ENCODE measurements at regions not wholly inside any gene's neighbourhood (a gene's known extent, or its start where the extent isn't known, plus 50 kb on each side); places are given as distances from the start of the nearest gene placed in this dataset.

DNA sequence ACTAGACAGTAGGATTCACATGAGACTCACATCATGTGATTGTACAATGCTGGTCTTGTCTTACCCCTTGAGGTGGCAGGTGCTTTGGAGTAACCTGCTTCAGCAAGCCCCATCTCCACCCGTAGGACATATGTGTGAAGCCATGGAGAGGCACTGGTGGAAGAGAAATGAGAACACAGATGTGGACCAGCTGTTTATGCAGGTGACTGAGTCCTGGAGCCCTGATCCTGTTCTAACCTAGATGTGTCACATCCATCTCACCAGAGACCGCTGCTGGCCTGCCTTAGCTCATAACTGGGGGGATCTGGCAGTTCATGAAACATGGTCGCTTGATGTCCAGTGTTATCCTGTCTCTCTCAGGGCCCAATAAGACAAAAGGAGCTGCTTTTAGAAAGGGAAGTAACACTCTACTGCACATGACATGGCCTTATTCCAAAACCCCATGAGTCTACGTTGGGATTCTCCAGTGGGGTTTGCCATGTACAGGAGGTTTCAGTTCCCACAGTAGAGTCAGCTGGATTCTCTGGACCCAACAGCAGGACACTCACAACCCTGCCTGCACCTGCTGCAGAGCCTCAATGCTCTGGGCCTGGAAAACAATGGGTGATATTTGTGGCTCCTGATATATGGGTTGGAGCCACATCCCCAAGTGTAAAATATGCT is 62.0 kb downstream of the GGTLC2 start:
- Histone ChIP-seq H3K9me3 (no peaks in the 10 kb centered on the region), H3K27ac (no peak overlapping the region), H3K27me3 (no peaks in the 10 kb centered on the region), H3K36me3 (replicated peaks in 1 of 2; ENCODE audit: insufficient read depth in 1 of 2, low read depth in 2 of 2) (no peaks in the 10 kb centered on the region), H3K4me3 (no peak overlapping the region), H3K4me1 (no peaks in the 10 kb centered on the region)
- intact Hi-C loops (cut with DNase I) = no loop called here
- DNase-seq (no peak), ATAC-seq (no peak)
- 54 to 61% methylated on average over 4 of the region's 4 CpGs for WGBS, 2 donors
- TF ChIP-seq, protein P1, sequence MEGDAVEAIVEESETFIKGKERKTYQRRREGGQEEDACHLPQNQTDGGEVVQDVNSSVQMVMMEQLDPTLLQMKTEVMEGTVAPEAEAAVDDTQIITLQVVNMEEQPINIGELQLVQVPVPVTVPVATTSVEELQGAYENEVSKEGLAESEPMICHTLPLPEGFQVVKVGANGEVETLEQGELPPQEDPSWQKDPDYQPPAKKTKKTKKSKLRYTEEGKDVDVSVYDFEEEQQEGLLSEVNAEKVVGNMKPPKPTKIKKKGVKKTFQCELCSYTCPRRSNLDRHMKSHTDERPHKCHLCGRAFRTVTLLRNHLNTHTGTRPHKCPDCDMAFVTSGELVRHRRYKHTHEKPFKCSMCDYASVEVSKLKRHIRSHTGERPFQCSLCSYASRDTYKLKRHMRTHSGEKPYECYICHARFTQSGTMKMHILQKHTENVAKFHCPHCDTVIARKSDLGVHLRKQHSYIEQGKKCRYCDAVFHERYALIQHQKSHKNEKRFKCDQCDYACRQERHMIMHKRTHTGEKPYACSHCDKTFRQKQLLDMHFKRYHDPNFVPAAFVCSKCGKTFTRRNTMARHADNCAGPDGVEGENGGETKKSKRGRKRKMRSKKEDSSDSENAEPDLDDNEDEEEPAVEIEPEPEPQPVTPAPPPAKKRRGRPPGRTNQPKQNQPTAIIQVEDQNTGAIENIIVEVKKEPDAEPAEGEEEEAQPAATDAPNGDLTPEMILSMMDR (IDR thresholded peaks at IDR 0.05) = no peak
- TF ChIP-seq POLR2A (IDR thresholded peaks at IDR 0.05) = no peak

DNA sequence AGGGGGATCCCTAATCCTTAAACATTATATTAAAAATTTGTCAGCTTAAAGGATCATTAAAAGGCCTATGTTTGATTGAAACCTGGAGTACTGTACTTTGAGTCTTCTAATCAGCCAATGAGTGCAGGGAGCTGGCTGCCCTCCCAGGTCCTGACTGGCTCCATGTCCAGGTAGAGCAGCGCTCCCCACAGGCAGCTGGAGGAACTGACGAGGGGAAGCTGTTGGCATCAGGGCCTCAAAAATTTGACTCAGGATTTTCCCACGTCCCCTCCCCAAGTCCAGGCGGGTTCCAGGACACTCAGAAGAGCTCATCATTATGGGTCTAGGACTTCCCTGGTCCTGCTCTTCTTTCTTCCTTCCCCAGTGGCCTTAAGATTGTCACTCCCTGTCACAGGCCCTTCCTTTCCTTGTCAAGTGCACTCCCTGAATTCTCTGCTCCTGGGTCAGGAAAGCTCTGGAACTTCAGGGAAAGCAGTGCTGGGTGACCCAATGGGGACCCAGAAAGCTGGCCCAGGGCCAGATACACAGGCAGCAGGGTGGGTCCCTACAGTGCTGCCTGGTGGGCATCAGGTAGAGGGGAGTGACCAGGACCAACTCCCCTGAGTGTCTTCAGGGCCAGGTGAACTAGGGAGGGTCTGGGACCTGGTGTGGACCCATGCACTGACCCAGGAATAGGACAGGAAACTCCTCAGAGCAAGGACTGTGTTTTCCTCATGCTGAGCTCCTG is 65.5 kb downstream of the GGTLC2 start:
- Histone ChIP-seq H3K9me3 (no peaks in the 10 kb centered on the region), H3K4me3 (no peak overlapping the region), H3K27me3 (no peaks in the 10 kb centered on the region), H3K4me1 (no peaks in the 10 kb centered on the region), H3K27ac (no peak overlapping the region), H3K36me3 (replicated peaks in 1 of 2; ENCODE audit: insufficient read depth in 1 of 2, low read depth in 2 of 2) (no peaks in the 10 kb centered on the region)
- no peak for TF ChIP-seq POLR2A (IDR thresholded peaks at IDR 0.05)
- TF ChIP-seq, protein P1 (IDR thresholded peaks at IDR 0.05) = peak in 4 of 7 experiments; percentile 5 to 41 (median 20)
- peak in 3 of 4 donors; percentile 41 to 57 (median 57) for DNase-seq
- 50 to 64% methylated on average over 4 of the region's 4 CpGs for WGBS, 2 donors
- peak; percentile 65 for ATAC-seq
- intact Hi-C loops (cut with DNase I) = no loop called here

DNA sequence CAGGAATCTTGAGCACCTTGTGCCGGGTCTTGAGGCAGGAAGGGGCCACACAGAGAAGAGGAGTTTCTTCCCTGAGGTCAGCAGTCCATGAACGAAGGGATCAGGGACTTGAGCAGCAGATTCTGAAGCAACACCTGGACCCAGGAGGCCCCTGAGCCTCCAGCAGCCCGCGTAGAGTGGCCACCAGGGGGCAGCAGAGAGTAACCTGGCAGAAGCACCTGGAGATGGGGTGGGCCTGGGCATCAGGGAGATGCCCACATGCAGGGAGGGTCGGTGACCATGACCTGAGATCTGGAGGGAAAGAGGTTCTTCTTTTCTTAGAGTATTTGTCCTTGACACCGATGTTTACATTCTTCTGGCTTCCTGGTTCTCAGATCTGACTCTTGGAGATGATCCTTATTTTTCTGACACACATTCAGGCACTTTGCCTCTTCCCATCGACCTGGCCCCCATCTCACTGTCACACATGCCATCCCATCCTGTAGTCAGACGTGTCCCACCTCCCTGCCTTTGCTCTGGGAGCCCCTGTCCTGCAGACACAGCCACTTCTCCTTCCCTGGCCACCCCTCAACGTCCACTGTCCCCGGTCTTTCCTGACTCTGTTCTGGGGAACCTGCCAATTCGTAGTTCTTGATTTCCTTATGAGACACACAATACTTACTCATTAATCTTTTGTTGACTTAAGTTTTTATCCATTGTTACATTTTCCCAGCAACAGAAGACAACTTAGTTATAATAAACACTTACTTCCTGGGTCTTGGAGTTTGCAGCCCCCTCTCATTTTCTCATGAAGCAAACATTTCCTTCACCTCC is 66.5 kb downstream of the GGTLC2 start:
- TF ChIP-seq, protein P1 (IDR thresholded peaks at IDR 0.05) = peak; percentile 64 to 99 (median 74)
- no peak for TF ChIP-seq POLR2A (IDR thresholded peaks at IDR 0.05)
- no peaks in the 10 kb centered on the region for H3K27me3 ChIP-seq
- 14 to 16% methylated on average over 9 to 11 of the region's 11 CpGs for WGBS, 2 donors
- no peak overlapping the region for H3K27ac ChIP-seq
- no peaks in the 10 kb centered on the region for H3K4me1 ChIP-seq
- no peaks in the 10 kb centered on the region for H3K9me3 ChIP-seq
- DNase-seq (peak; percentile 60 to 73 (median 70)), ATAC-seq (peak; percentile 74)
- intact Hi-C loops (cut with DNase I) = no loop called here
- no peaks in the 10 kb centered on the region for H3K36me3 ChIP-seq (replicated peaks in 1 of 2; ENCODE audit: insufficient read depth in 1 of 2, low read depth in 2 of 2)
- H3K4me3 ChIP-seq = no peak overlapping the region

DNA sequence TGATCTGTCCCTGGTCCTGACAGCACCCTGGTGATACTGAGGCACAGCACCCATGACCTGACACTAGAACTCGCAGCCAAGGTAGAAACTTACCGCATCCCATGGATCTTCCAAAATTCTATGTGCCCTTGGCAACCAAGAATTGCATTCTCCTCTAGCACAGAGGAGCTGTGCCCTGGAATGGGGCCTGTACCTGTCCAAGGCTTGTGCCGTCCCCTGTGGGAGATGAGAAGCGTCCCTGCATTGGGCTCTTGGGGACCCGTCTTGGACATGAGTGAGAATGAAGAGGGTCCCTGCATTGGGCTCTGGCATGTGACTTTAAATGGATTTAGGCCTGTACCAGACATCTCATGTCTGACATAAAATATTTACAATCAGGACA is 67.1 kb downstream of the GGTLC2 start:
- 83 to 92% methylated on average over 4 to 5 of the region's 5 CpGs for whole genome bisulfite sequencing, 2 donors
- Histone ChIP-seq H3K27me3 (no peaks in the 10 kb centered on the region), H3K36me3 (replicated peaks in 1 of 2; ENCODE audit: insufficient read depth in 1 of 2, low read depth in 2 of 2) (no peaks in the 10 kb centered on the region), H3K4me3 (no peak overlapping the region), H3K9me3 (no peaks in the 10 kb centered on the region), H3K27ac (no peak overlapping the region), H3K4me1 (no peaks in the 10 kb centered on the region)
- ATAC-seq = no peak
- no peak for TF ChIP-seq POLR2A (IDR thresholded peaks at IDR 0.05)
- TF ChIP-seq, protein P1 (IDR thresholded peaks at IDR 0.05) = no peak
- no peak for DNase-seq
- intact Hi-C loops (cut with DNase I) = no loop called here
